SK-N-SH (cell line): ENCODE measurements at regions not wholly inside any gene's neighbourhood (a gene's known extent, or its start where the extent isn't known, plus 50 kb on each side); places are given as distances from the start of the nearest gene placed in this dataset.

ENCODE experiments used
- CTCF ChIA-PET: fragments of 300-600, 350-600 bp; formaldehyde crosslinking; extraction: SDS; loops from one replicate; lab custom pipeline; 2021; lab: Yijun Ruan, JAX
- POLR2A ChIA-PET: fragments of 350-600 bp; sonication (Branson Sonifier 250); formaldehyde crosslinking; extraction: SDS; loops from one replicate; lab custom pipeline; 2020; ENCODE audit warnings: antibody characterized with exemption, inconsistent platforms; lab: Yijun Ruan, JAX
- DNase-seq: peaks from one replicate; pipeline ENCODE4 v3.0.0; 2012
- H2AFZ ChIP-seq: fragments of 200-600 bp; sonication (generic); 2 replicates; pipeline ENCODE4 v1.8.1; 2016; ENCODE audit warnings: antibody characterized with exemption, mild to moderate bottlenecking, low read depth
- H3F3A ChIP-seq: fragments of 200-600 bp; sonication (generic); replicated peaks from 2 replicates; pipeline ENCODE3; 2016; ENCODE audit warnings: antibody characterized with exemption, mild to moderate bottlenecking; ENCODE audit not compliant: insufficient read depth
- H3K27ac ChIP-seq, 2 experiments: fragments of 200-500 bp in 1 of 2; fragments of 200-600 bp in 1 of 2; sonication (Bioruptor generic) in 1 of 2; sonication (generic), shearing (Covaris generic) in 1 of 2; 2 replicates each; pipeline versions ENCODE4 v1.5.1 to v1.6.1; 2014 to 2016; ENCODE audit warnings: low read depth in 2 of 2, inconsistent platforms in 1 of 2, low read length in 1 of 2, mild to moderate bottlenecking in 1 of 2, mixed read lengths in 1 of 2
- H3K27me3 ChIP-seq: fragments of 200-600 bp; sonication (generic), shearing (Covaris generic); 2 replicates; pipeline ENCODE4 v1.6.1; 2016; ENCODE audit warnings: mixed run types; ENCODE audit not compliant: insufficient read depth
- H3K36me3 ChIP-seq, 2 experiments: fragments of 200-500 bp in 1 of 2; fragments of 200-600 bp in 1 of 2; sonication (Bioruptor generic) in 1 of 2; sonication (generic) in 1 of 2; replicated peaks in 1 of 2; 2 replicates each; pipeline versions ENCODE3 to v1.5.1; 2014 to 2016; ENCODE audit warnings: low read length in 1 of 2, mild to moderate bottlenecking in 1 of 2; ENCODE audit not compliant: insufficient read depth in 2 of 2, control insufficient read depth in 1 of 2
- H3K4me1 ChIP-seq, 2 experiments: fragments of 200-500 bp in 1 of 2; fragments of 200-600 bp in 1 of 2; sonication (Bioruptor generic) in 1 of 2; sonication (generic), shearing (Covaris generic) in 1 of 2; 2 replicates each; pipeline versions ENCODE4 v1.5.1 to v1.6.1; 2014 to 2016; ENCODE audit warnings: low read depth in 1 of 2, low read length in 1 of 2, mixed run types in 1 of 2; ENCODE audit not compliant: insufficient read depth in 2 of 2, control insufficient read depth in 1 of 2
- H3K4me2 ChIP-seq: fragments of 200-600 bp; sonication (generic), shearing (Covaris generic); 2 replicates; pipeline ENCODE4 v1.6.1; 2017; ENCODE audit warnings: mixed run types
- H3K4me3 ChIP-seq, 2 experiments: fragments of 200-500 bp in 1 of 2; fragments of 200-600 bp in 1 of 2; sonication (Bioruptor generic) in 1 of 2; sonication (generic), shearing (Covaris generic) in 1 of 2; 2 replicates each; pipeline versions ENCODE4 v1.5.1 to v1.8.1; 2014 to 2016; ENCODE audit warnings: low read depth in 2 of 2, inconsistent platforms in 1 of 2, low read length in 1 of 2, mild to moderate bottlenecking in 1 of 2, mixed read lengths in 1 of 2, moderate library complexity in 1 of 2
- H3K79me2 ChIP-seq: fragments of 200-600 bp; sonication (generic); 2 replicates; pipeline ENCODE4 v1.8.1; 2017; ENCODE audit warnings: mild to moderate bottlenecking; ENCODE audit not compliant: insufficient read depth
- H3K9ac ChIP-seq: fragments of 200-600 bp; sonication (generic); 2 replicates; pipeline ENCODE4 v1.6.1; 2017; ENCODE audit warnings: mixed run types
- H3K9me2 ChIP-seq: fragments of 200-600 bp; sonication (generic); 2 replicates; pipeline ENCODE4 v1.6.1; 2017; ENCODE audit warnings: mixed run types
- H3K9me3 ChIP-seq: fragments of 200-600 bp; sonication (generic); 2 replicates; pipeline ENCODE4 v1.6.1; 2017; ENCODE audit warnings: mixed run types, mild to moderate bottlenecking, moderate library complexity
- H4K20me1 ChIP-seq: fragments of 200-600 bp; sonication (generic); 2 replicates; pipeline ENCODE4 v1.6.1; 2017; ENCODE audit warnings: mild to moderate bottlenecking, mixed run types; ENCODE audit not compliant: insufficient read depth
- CHD2 ChIP-seq: fragments of 150-350 bp; IDR thresholded peaks from 2 replicates; pipeline ENCODE4 v1.6.1; 2018; ENCODE audit warnings: low read length; ENCODE audit not compliant: partially characterized antibody
- CTCF ChIP-seq: fragments of 200-600 bp; sonication (generic); IDR thresholded peaks from 2 replicates; pipeline ENCODE4 v1.6.1; 2017; ENCODE audit warnings: antibody characterized with exemption, mild to moderate bottlenecking, moderate library complexity
- EP300 ChIP-seq, 2 experiments: IDR thresholded peaks; 2 replicates each; pipeline versions ENCODE4 v1.4.0 to v1.6.1; 2012; ENCODE audit warnings: borderline replicate concordance in 1 of 2, low read depth in 1 of 2, low read length in 1 of 2
- EZH2phosphoT487 ChIP-seq: fragments of 200-600 bp; sonication (generic); IDR thresholded peaks from 2 replicates; pipeline ENCODE4 v1.6.1; 2017; ENCODE audit warnings: low read depth, mixed run types, mild to moderate bottlenecking, antibody characterized with exemption, moderate library complexity, borderline replicate concordance
- GABPA ChIP-seq: IDR thresholded peaks from 2 replicates; pipeline ENCODE4 v1.4.0; 2012; ENCODE audit warnings: low read depth, mild to moderate bottlenecking
- GATA2 ChIP-seq: sonication (generic); formaldehyde crosslinking; IDR thresholded peaks from 2 replicates; pipeline ENCODE4 v1.5.0; 2020; ENCODE audit warnings: mild to moderate bottlenecking, missing genetic modification reagents
- IRF3 ChIP-seq: fragments of 150-350 bp; IDR thresholded peaks from 2 replicates; pipeline ENCODE4 v1.6.1; 2016; ENCODE audit warnings: mild to moderate bottlenecking, low read depth, low read length
- JUND ChIP-seq: IDR thresholded peaks from 2 replicates; pipeline ENCODE4 v1.4.0; 2012
- MAX ChIP-seq: IDR thresholded peaks from 2 replicates; pipeline ENCODE4 v1.4.0; 2012; ENCODE audit warnings: low read depth
- NRF1 ChIP-seq: IDR thresholded peaks from 2 replicates; pipeline ENCODE4 v1.6.1; 2012; ENCODE audit warnings: low read depth, mild to moderate bottlenecking, low read length
- POLR2AphosphoS5 ChIP-seq: IDR thresholded peaks from 2 replicates; pipeline ENCODE4 v1.6.1; 2012; ENCODE audit warnings: low read depth, low read length
- RCOR1 ChIP-seq: fragments of 150-350 bp; IDR thresholded peaks from 2 replicates; pipeline ENCODE4 v1.6.1; 2017; ENCODE audit warnings: antibody characterized with exemption, low read length
- SIN3A ChIP-seq: IDR thresholded peaks from 2 replicates; pipeline ENCODE4 v1.6.1; 2012; ENCODE audit warnings: low read depth, mild to moderate bottlenecking, low read length, moderate library complexity, borderline replicate concordance
- SMC3 ChIP-seq: IDR thresholded peaks from 2 replicates; pipeline ENCODE4 v1.6.1; 2012; ENCODE audit warnings: low read depth, low read length, improper control_type of control experiment
- TAF1 ChIP-seq: IDR thresholded peaks from 2 replicates; pipeline ENCODE4 v1.6.1; 2012; ENCODE audit warnings: low read depth, mild to moderate bottlenecking, low read length, moderate library complexity, borderline replicate concordance
- TEAD4 ChIP-seq: IDR thresholded peaks from 2 replicates; pipeline ENCODE4 v1.4.0; 2012; ENCODE audit warnings: mild to moderate bottlenecking, borderline replicate concordance; ENCODE audit not compliant: insufficient read depth
- USF1 ChIP-seq: IDR thresholded peaks from 2 replicates; pipeline ENCODE4 v1.4.0; 2012; ENCODE audit warnings: low read depth, borderline replicate concordance
- ZBTB33 ChIP-seq: IDR thresholded peaks from 2 replicates; pipeline ENCODE4 v1.4.0; 2012; ENCODE audit warnings: low read depth, borderline replicate concordance
- WGBS: methylation state at CpG from one replicate; pipeline ENCODE4 v1.1.6; 2017; ENCODE audit warnings: low lambda C conversion rate; 5-methylcytosine and 5-hydroxymethylcytosine counted together

GRCh38 chr4:24040811-24041210, 151.0 kb upstream of the PPARGC1A start:
- Histone ChIP-seq H3K79me2 (no peaks in the 10 kb centered on the region), H3K4me2 (no peak overlapping the region), H4K20me1 (no peaks in the 10 kb centered on the region), H3K4me3 (no peak overlapping the region), H3K9me2 (no peaks in the 10 kb centered on the region), H3K27ac (no peak overlapping the region), H3K4me1 (no peaks in the 10 kb centered on the region), H2AFZ (no peak overlapping the region), H3K9me3 (no peaks in the 10 kb centered on the region), H3K27me3 (no peaks in the 10 kb centered on the region), H3K36me3 (no peaks in the 10 kb centered on the region), H3K9ac (no peak overlapping the region), H3F3A (peaks cover 10% of the 10 kb centered on the region)
- POLR2A ChIA-PET, result no interaction called here
- 9% methylated on average over 3 of the region's 3 CpGs for WGBS
- no peak for DNase-seq
- CTCF ChIA-PET, result no interaction called here
- TF ChIP-seq RCOR1 (no peak), NRF1 (no peak)

GRCh38 chr4:24033626-24034025, 143.8 kb upstream of the PPARGC1A start:
- no peaks in the 10 kb centered on the region for H3K79me2 ChIP-seq
- WGBS, result 31% methylated on average over 5 of the region's 5 CpGs
- no peaks in the 10 kb centered on the region for H3K9me3 ChIP-seq
- no peaks in the 10 kb centered on the region for H3K4me1 ChIP-seq
- H2AFZ ChIP-seq, result no peak overlapping the region
- H3K4me2 ChIP-seq, result no peak overlapping the region
- CTCF ChIA-PET, result no interaction called here
- no peaks in the 10 kb centered on the region for H3K36me3 ChIP-seq
- H3K9ac ChIP-seq, result no peak overlapping the region
- no peak overlapping the region for H3K27ac ChIP-seq
- DNase-seq, result no peak
- TF ChIP-seq GABPA (no peak), JUND (no peak), GATA2 (no peak), NRF1 (no peak), SMC3 (no peak), MAX (no peak), TEAD4 (no peak), POLR2AphosphoS5 (no peak), ZBTB33 (no peak), USF1 (no peak), TAF1 (no peak), CTCF (no peak), EZH2phosphoT487 (no peak), IRF3 (no peak), EP300 (IDR thresholded peaks at IDR 0.05; ENCODE audit: borderline replicate concordance in 1 of 2, low read depth in 1 of 2, low read length in 1 of 2) (no peak), CHD2 (no peak), SIN3A (no peak)
- TF ChIP-seq, all 33 proteins: peak for 0
- no peaks in the 10 kb centered on the region for H3K9me2 ChIP-seq
- H3K4me3 ChIP-seq, result no peak overlapping the region
- no peaks in the 10 kb centered on the region for H4K20me1 ChIP-seq
- no peaks in the 10 kb centered on the region for H3F3A ChIP-seq
- no peaks in the 10 kb centered on the region for H3K27me3 ChIP-seq
- POLR2A ChIA-PET, result no interaction called here
